ENCODE measurements at regions not wholly inside any gene's neighbourhood (a gene's known extent, or its start where the extent isn't known, plus 50 kb on each side); places are given as distances from the start of the nearest gene placed in this dataset.

GRCh38 chr5:125064621-125065438, 318.4 kb upstream of the ZNF608 start:
- TF ChIP-seq REST (IDR thresholded peaks at IDR 0.05) (no peak), EGR1 (IDR thresholded peaks at IDR 0.05; ENCODE audit: low read depth in 2 of 2) (no peak), RAD21 (IDR thresholded peaks at IDR 0.05) (no peak), JUND (IDR thresholded peaks at IDR 0.05) (no peak), SP1 (IDR thresholded peaks at IDR 0.05) (no peak), TAF1 (conservative IDR thresholded peaks at IDR 0.05) (no peak), HNF4A (conservative IDR thresholded peaks at IDR 0.05) (no peak)
- TF ChIP-seq, protein P1, sequence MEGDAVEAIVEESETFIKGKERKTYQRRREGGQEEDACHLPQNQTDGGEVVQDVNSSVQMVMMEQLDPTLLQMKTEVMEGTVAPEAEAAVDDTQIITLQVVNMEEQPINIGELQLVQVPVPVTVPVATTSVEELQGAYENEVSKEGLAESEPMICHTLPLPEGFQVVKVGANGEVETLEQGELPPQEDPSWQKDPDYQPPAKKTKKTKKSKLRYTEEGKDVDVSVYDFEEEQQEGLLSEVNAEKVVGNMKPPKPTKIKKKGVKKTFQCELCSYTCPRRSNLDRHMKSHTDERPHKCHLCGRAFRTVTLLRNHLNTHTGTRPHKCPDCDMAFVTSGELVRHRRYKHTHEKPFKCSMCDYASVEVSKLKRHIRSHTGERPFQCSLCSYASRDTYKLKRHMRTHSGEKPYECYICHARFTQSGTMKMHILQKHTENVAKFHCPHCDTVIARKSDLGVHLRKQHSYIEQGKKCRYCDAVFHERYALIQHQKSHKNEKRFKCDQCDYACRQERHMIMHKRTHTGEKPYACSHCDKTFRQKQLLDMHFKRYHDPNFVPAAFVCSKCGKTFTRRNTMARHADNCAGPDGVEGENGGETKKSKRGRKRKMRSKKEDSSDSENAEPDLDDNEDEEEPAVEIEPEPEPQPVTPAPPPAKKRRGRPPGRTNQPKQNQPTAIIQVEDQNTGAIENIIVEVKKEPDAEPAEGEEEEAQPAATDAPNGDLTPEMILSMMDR (IDR thresholded peaks at IDR 0.05; ENCODE audit: low read depth, low read length, missing input control), result no peak
- TF ChIP-seq, protein P2, sequence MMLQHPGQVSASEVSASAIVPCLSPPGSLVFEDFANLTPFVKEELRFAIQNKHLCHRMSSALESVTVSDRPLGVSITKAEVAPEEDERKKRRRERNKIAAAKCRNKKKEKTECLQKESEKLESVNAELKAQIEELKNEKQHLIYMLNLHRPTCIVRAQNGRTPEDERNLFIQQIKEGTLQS (IDR thresholded peaks at IDR 0.05), result no peak
- TF ChIP-seq, protein P3, sequence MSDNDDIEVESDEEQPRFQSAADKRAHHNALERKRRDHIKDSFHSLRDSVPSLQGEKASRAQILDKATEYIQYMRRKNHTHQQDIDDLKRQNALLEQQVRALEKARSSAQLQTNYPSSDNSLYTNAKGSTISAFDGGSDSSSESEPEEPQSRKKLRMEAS (IDR thresholded peaks at IDR 0.05), result no peak

Measured in liver (tissue), 3 donors.